DOHH2 (cell line): ENCODE measurements at regions not wholly inside any gene's neighbourhood (a gene's known extent, or its start where the extent isn't known, plus 50 kb on each side); places are given as distances from the start of the nearest gene placed in this dataset.

Source experiments
- H3F3A ChIP-seq: fragments of 200-600 bp; sonication (generic), shearing (Covaris generic); 2 replicates; pipeline ENCODE4 v1.6.0; 2016; ENCODE audit warnings: antibody characterized with exemption, mild to moderate bottlenecking; ENCODE audit not compliant: control insufficient read depth, insufficient read depth
- H3K27ac ChIP-seq: fragments of 200-600 bp; sonication (generic); 2 replicates; pipeline ENCODE4 v1.5.1; 2014; ENCODE audit warnings: low read depth, mild to moderate bottlenecking, low read length, moderate library complexity
- H3K27me3 ChIP-seq: fragments of 200-600 bp; sonication (generic); 2 replicates; pipeline ENCODE4 v1.6.1; 2014; ENCODE audit warnings: mild to moderate bottlenecking, low read length, mixed read lengths; ENCODE audit not compliant: control insufficient read depth
- H3K36me3 ChIP-seq: fragments of 200-600 bp; sonication (generic); 2 replicates; pipeline ENCODE4 v1.6.1; 2014; ENCODE audit warnings: mild to moderate bottlenecking, low read length, moderate library complexity, mixed read lengths; ENCODE audit not compliant: control insufficient read depth
- H3K4me1 ChIP-seq: fragments of 200-600 bp; sonication (generic); 2 replicates; pipeline ENCODE4 v1.6.1; 2014; ENCODE audit warnings: mild to moderate bottlenecking, low read length, mixed read lengths; ENCODE audit not compliant: control insufficient read depth
- H3K4me2 ChIP-seq: fragments of 200-600 bp; sonication (generic); 2 replicates; pipeline ENCODE4 v1.6.0; 2014; ENCODE audit warnings: mild to moderate bottlenecking, low read length, moderate library complexity
- H3K4me3 ChIP-seq: fragments of 200-600 bp; sonication (generic); 2 replicates; pipeline ENCODE4 v1.5.1; 2014; ENCODE audit warnings: mild to moderate bottlenecking, low read length, mixed read lengths
- H3K79me2 ChIP-seq: fragments of 200-600 bp; sonication (generic); 2 replicates; pipeline ENCODE4 v1.6.1; 2014; ENCODE audit warnings: mild to moderate bottlenecking, low read length, mixed read lengths; ENCODE audit not compliant: control insufficient read depth
- H3K9me2 ChIP-seq: fragments of 200-600 bp; sonication (generic); replicated peaks from 2 replicates; pipeline ENCODE4 v1.6.1; 2014; ENCODE audit warnings: mild to moderate bottlenecking, low read length, mixed read lengths; ENCODE audit not compliant: control insufficient read depth
- H3K9me3 ChIP-seq: fragments of 200-600 bp; sonication (generic); 2 replicates; pipeline ENCODE4 v1.6.1; 2014; ENCODE audit warnings: antibody characterized with exemption, low read length, mixed read lengths; ENCODE audit not compliant: control insufficient read depth, insufficient read depth
- H4K20me1 ChIP-seq: fragments of 200-600 bp; sonication (generic); 2 replicates; pipeline ENCODE4 v1.6.0; 2014; ENCODE audit warnings: low read depth, mild to moderate bottlenecking, antibody characterized with exemption, low read length, moderate library complexity; ENCODE audit not compliant: control insufficient read depth, insufficient read depth
- EZH2phosphoT487 ChIP-seq: fragments of 200-600 bp; sonication (generic); IDR thresholded peaks from 2 replicates; pipeline ENCODE4 v1.6.1; 2017; ENCODE audit warnings: borderline replicate concordance, mild to moderate bottlenecking, antibody characterized with exemption, low read length, moderate library complexity, mixed read lengths
- TF ChIP-seq, protein P1 (sequence below): fragments of 200-600 bp; sonication (generic); IDR thresholded peaks from one replicate; pipeline ENCODE4 v1.5.1; 2014; ENCODE audit warnings: antibody characterized with exemption, mild to moderate bottlenecking, low read depth, low read length; ENCODE audit not compliant: poor library complexity, severe bottlenecking

GRCh38 chr5:160991205-160991604 is 139.2 kb upstream of the ATP10B start:
- no peak overlapping the region for H3K4me3 ChIP-seq
- no peaks in the 10 kb centered on the region for H3K9me3 ChIP-seq
- no peaks in the 10 kb centered on the region for H3K36me3 ChIP-seq
- no peaks in the 10 kb centered on the region for H3K9me2 ChIP-seq
- H3K4me2 ChIP-seq, result no peak overlapping the region
- H3K27me3 ChIP-seq, result no peaks in the 10 kb centered on the region
- H3K79me2 ChIP-seq, result no peaks in the 10 kb centered on the region
- H4K20me1 ChIP-seq, result no peaks in the 10 kb centered on the region
- H3K27ac ChIP-seq, result no peak overlapping the region
- TF ChIP-seq, protein P1, sequence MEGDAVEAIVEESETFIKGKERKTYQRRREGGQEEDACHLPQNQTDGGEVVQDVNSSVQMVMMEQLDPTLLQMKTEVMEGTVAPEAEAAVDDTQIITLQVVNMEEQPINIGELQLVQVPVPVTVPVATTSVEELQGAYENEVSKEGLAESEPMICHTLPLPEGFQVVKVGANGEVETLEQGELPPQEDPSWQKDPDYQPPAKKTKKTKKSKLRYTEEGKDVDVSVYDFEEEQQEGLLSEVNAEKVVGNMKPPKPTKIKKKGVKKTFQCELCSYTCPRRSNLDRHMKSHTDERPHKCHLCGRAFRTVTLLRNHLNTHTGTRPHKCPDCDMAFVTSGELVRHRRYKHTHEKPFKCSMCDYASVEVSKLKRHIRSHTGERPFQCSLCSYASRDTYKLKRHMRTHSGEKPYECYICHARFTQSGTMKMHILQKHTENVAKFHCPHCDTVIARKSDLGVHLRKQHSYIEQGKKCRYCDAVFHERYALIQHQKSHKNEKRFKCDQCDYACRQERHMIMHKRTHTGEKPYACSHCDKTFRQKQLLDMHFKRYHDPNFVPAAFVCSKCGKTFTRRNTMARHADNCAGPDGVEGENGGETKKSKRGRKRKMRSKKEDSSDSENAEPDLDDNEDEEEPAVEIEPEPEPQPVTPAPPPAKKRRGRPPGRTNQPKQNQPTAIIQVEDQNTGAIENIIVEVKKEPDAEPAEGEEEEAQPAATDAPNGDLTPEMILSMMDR, result no peak
- TF ChIP-seq EZH2phosphoT487, result no peak
- no peaks in the 10 kb centered on the region for H3F3A ChIP-seq
- H3K4me1 ChIP-seq, result no peaks in the 10 kb centered on the region

- Histone ChIP-seq H3K4me3 (no peak overlapping the region), H3K27ac (no peak overlapping the region), H3F3A (no peaks in the 10 kb centered on the region), H3K27me3 (0 out of 2 replicates have a peak, but pooled peaks cover 2% of the 10 kb centered on the region), H3K79me2 (no peaks in the 10 kb centered on the region), H3K4me2 (no peak overlapping the region), H3K36me3 (no peaks in the 10 kb centered on the region), H3K9me3 (no peaks in the 10 kb centered on the region), H4K20me1 (no peaks in the 10 kb centered on the region), H3K4me1 (no peaks in the 10 kb centered on the region), H3K9me2 (no peaks in the 10 kb centered on the region)
- TF ChIP-seq, protein P1, result no peak
- no peak for TF ChIP-seq EZH2phosphoT487
Observed at GRCh38 chr5:160979385-160979784, 127.4 kb upstream of the ATP10B start.

DNA sequence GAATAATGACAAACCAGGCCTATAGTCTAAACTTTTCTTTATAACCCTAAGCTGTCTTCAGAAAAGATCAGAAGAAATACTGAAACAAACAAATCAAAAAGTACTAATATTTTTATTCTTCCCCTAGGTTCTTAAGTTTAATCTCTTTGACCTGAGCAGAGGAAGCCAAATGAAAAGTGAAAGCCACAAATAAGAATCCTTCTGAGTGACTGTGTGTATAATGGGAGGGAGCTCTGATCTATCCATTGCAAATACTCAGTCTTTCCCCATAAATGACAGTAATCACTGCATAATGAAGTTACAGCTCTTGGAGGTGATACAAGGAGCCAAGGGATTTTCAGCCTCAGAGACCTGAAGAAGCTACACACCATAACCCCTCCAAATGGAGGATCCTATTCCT is 126.9 kb upstream of the ATP10B start:
- Histone ChIP-seq H4K20me1 (no peaks in the 10 kb centered on the region), H3K79me2 (no peaks in the 10 kb centered on the region), H3K27ac (no peak overlapping the region), H3K4me2 (no peak overlapping the region), H3K4me1 (no peaks in the 10 kb centered on the region), H3K4me3 (no peak overlapping the region), H3K36me3 (no peaks in the 10 kb centered on the region), H3K9me3 (no peaks in the 10 kb centered on the region), H3F3A (no peaks in the 10 kb centered on the region), H3K27me3 (0 out of 2 replicates have a peak, but pooled peaks cover 2% of the 10 kb centered on the region), H3K9me2 (no peaks in the 10 kb centered on the region)
- no peak for TF ChIP-seq EZH2phosphoT487

- no peaks in the 10 kb centered on the region for H4K20me1 ChIP-seq
- H3K9me3 ChIP-seq, result no peaks in the 10 kb centered on the region
- H3K79me2 ChIP-seq, result no peaks in the 10 kb centered on the region
- no peaks in the 10 kb centered on the region for H3K36me3 ChIP-seq
- 0 out of 2 replicates have a peak, but pooled peaks cover 2% of the 10 kb centered on the region for H3K27me3 ChIP-seq
- H3K4me2 ChIP-seq, result no peak overlapping the region
- no peaks in the 10 kb centered on the region for H3K9me2 ChIP-seq
- no peak overlapping the region for H3K27ac ChIP-seq
- no peaks in the 10 kb centered on the region for H3K4me1 ChIP-seq
- H3F3A ChIP-seq, result no peaks in the 10 kb centered on the region
- no peak overlapping the region for H3K4me3 ChIP-seq
- TF ChIP-seq EZH2phosphoT487, result no peak
- TF ChIP-seq, protein P1, result no peak
Observed at GRCh38 chr5:160976181-160976580, 124.2 kb upstream of the ATP10B start.
